Skeletal muscle tissue (tissue), 3 donors: ENCODE measurements at regions not wholly inside any gene's neighbourhood (a gene's known extent, or its start where the extent isn't known, plus 50 kb on each side); places are given as distances from the start of the nearest gene placed in this dataset.
"Not testable (repeated sequence)": the region's sequence is repeated elsewhere in the genome, so short reads cannot be mapped to it uniquely, and the experiment has no call there.

Experiments used
- H3K27ac ChIP-seq: one replicate; pipeline ENCODE4 v1.7.0; 2013; ENCODE audit warnings: mild to moderate bottlenecking, low read depth, low read length, inconsistent platforms
- H3K27me3 ChIP-seq, 3 donors: one replicate each; pipeline ENCODE4 v1.7.0; 2013; ENCODE audit warnings: low read length in 3 of 3; ENCODE audit not compliant: control insufficient read depth in 3 of 3, insufficient read depth in 3 of 3
- H3K36me3 ChIP-seq, 3 donors: one replicate each; pipeline ENCODE4 v1.7.0; 2013; ENCODE audit warnings: low read length in 3 of 3; ENCODE audit not compliant: control insufficient read depth in 3 of 3, insufficient read depth in 3 of 3
- H3K4me1 ChIP-seq, 3 donors: one replicate each; pipeline ENCODE4 v1.7.0; 2013; ENCODE audit warnings: low read length in 3 of 3, mild to moderate bottlenecking in 3 of 3; ENCODE audit not compliant: control insufficient read depth in 3 of 3, insufficient read depth in 3 of 3
- H3K4me3 ChIP-seq, 3 donors: one replicate each; pipeline ENCODE4 v1.7.0; 2013; ENCODE audit warnings: low read length in 3 of 3
- H3K9ac ChIP-seq, 3 donors: one replicate each; pipeline ENCODE4 v1.7.0; 2013; ENCODE audit warnings: low read length in 3 of 3, mild to moderate bottlenecking in 3 of 3, moderate library complexity in 2 of 3, low read depth in 1 of 3
- H3K9me3 ChIP-seq, 3 donors: one replicate each; pipeline ENCODE4 v1.7.0; 2013; ENCODE audit warnings: low read length in 3 of 3; ENCODE audit not compliant: control insufficient read depth in 3 of 3
- donor health status: Osteomylitis.

GRCh38 chr3:71987828-71988227, 202.9 kb upstream of the PROK2 start:
- Histone ChIP-seq H3K4me3 (no peak overlapping the region), H3K9me3 (no peaks in the 10 kb centered on the region), H3K27ac (no peak overlapping the region), H3K9ac (no peak overlapping the region), H3K36me3 (no peaks in the 10 kb centered on the region), H3K27me3 (no peaks in the 10 kb centered on the region), H3K4me1 (peaks cover 0 to 2% (median 0%) of the 10 kb centered on the region in 3 donors)

- no peak overlapping the region for H3K4me3 ChIP-seq
- H3K27ac ChIP-seq, result no peak overlapping the region
- no peaks in the 10 kb centered on the region for H3K27me3 ChIP-seq
- H3K9me3 ChIP-seq, result no peaks in the 10 kb centered on the region
- no peak overlapping the region for H3K9ac ChIP-seq
- H3K4me1 ChIP-seq, result peaks cover 0 to 2% (median 0%) of the 10 kb centered on the region in 3 donors
- no peaks in the 10 kb centered on the region for H3K36me3 ChIP-seq
These were observed 202.3 kb upstream of the PROK2 start for GRCh38 chr3:71987089-71987735.

- H3K9me3 ChIP-seq, result no peaks in the 10 kb centered on the region
These were observed 201.7 kb upstream of the PROK2 start for GRCh38 chr3:71986606-71987005.

GRCh38 chr3:71984843-71985613, 200.1 kb upstream of the PROK2 start:
- H3K36me3 ChIP-seq, result no peaks in the 10 kb centered on the region
- no peaks in the 10 kb centered on the region for H3K9me3 ChIP-seq
- peaks cover 0 to 2% (median 0%) of the 10 kb centered on the region in 3 donors for H3K4me1 ChIP-seq
- no peak overlapping the region for H3K4me3 ChIP-seq
- no peaks in the 10 kb centered on the region for H3K27me3 ChIP-seq
- H3K27ac ChIP-seq, result no peak overlapping the region
- no peak overlapping the region for H3K9ac ChIP-seq

More at GRCh38 chr3:71986606-71987005, 201.7 kb upstream of the PROK2 start:
- Histone ChIP-seq H3K36me3 (no peaks in the 10 kb centered on the region), H3K9ac (no peak overlapping the region), H3K27ac (no peak overlapping the region), H3K27me3 (no peaks in the 10 kb centered on the region), H3K4me1 (peaks cover 0 to 2% (median 0%) of the 10 kb centered on the region in 3 donors), H3K4me3 (no peak overlapping the region)

- Histone ChIP-seq H3K36me3 (no peaks in the 10 kb centered on the region), H3K4me1 (peaks cover 0 to 2% (median 0%) of the 10 kb centered on the region in 3 donors), H3K27ac (no peak overlapping the region), H3K27me3 (no peaks in the 10 kb centered on the region), H3K9ac (no peak overlapping the region), H3K4me3 (no peak overlapping the region), H3K9me3 (no peaks in the 10 kb centered on the region)
These were observed 198.7 kb upstream of the PROK2 start for GRCh38 chr3:71983694-71984093.

GRCh38 chr3:71982506-71983258, 197.7 kb upstream of the PROK2 start:
- not testable (repeated sequence) for H3K4me3 ChIP-seq, H3K4me1 ChIP-seq, H3K9me3 ChIP-seq, H3K9ac ChIP-seq, H3K27ac ChIP-seq, H3K27me3 ChIP-seq, H3K36me3 ChIP-seq

GRCh38 chr3:71979175-71979574, 194.2 kb upstream of the PROK2 start:
- H3K27ac ChIP-seq, result no peak overlapping the region
- H3K4me3 ChIP-seq, result no peak overlapping the region
- no peaks in the 10 kb centered on the region for H3K4me1 ChIP-seq
- H3K9me3 ChIP-seq, result peaks cover 0 to 2% (median 0%) of the 10 kb centered on the region in 3 donors
- peaks cover 3 to 5% (median 3%) of the 10 kb centered on the region in 3 donors for H3K27me3 ChIP-seq
- H3K9ac ChIP-seq, result no peak overlapping the region
- no peaks in the 10 kb centered on the region for H3K36me3 ChIP-seq

- Histone ChIP-seq H3K9me3 (peaks cover 0 to 2% (median 0%) of the 10 kb centered on the region in 3 donors), H3K36me3 (no peaks in the 10 kb centered on the region), H3K27ac (no peak overlapping the region), H3K27me3 (peaks cover 5 to 8% (median 5%) of the 10 kb centered on the region in 3 donors), H3K9ac (no peak overlapping the region), H3K4me3 (no peak overlapping the region), H3K4me1 (no peaks in the 10 kb centered on the region)
These were observed 193.3 kb upstream of the PROK2 start for GRCh38 chr3:71978150-71978721.

GRCh38 chr3:71977525-71977924, 192.6 kb upstream of the PROK2 start:
- Histone ChIP-seq H3K27me3 (peaks cover 5 to 13% (median 9%) of the 10 kb centered on the region in 3 donors), H3K9me3 (peaks cover 0 to 2% (median 0%) of the 10 kb centered on the region in 3 donors), H3K4me1 (no peaks in the 10 kb centered on the region), H3K27ac (no peak overlapping the region), H3K4me3 (no peak overlapping the region), H3K36me3 (no peaks in the 10 kb centered on the region), H3K9ac (no peak overlapping the region)
